ENCODE measurements at regions not wholly inside any gene's neighbourhood (a gene's known extent, or its start where the extent isn't known, plus 50 kb on each side); places are given as distances from the start of the nearest gene placed in this dataset.
"Not testable (repeated sequence)": the region's sequence is repeated elsewhere in the genome, so short reads cannot be mapped to it uniquely, and the experiment has no call there.

GRCh38 chr6:163708466-163708865 is 293.9 kb downstream of the QKI start:
- TF ChIP-seq, protein P1, sequence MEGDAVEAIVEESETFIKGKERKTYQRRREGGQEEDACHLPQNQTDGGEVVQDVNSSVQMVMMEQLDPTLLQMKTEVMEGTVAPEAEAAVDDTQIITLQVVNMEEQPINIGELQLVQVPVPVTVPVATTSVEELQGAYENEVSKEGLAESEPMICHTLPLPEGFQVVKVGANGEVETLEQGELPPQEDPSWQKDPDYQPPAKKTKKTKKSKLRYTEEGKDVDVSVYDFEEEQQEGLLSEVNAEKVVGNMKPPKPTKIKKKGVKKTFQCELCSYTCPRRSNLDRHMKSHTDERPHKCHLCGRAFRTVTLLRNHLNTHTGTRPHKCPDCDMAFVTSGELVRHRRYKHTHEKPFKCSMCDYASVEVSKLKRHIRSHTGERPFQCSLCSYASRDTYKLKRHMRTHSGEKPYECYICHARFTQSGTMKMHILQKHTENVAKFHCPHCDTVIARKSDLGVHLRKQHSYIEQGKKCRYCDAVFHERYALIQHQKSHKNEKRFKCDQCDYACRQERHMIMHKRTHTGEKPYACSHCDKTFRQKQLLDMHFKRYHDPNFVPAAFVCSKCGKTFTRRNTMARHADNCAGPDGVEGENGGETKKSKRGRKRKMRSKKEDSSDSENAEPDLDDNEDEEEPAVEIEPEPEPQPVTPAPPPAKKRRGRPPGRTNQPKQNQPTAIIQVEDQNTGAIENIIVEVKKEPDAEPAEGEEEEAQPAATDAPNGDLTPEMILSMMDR (IDR thresholded peaks at IDR 0.05; ENCODE audit: extremely low read depth, missing control alignments), result no peak
- peak; percentile 53 for DNase-seq (ENCODE audit: low spot score)

- TF ChIP-seq, protein P1 (IDR thresholded peaks at IDR 0.05; ENCODE audit: extremely low read depth, missing control alignments), result peak; percentile 7
- peak; percentile 57 for DNase-seq (ENCODE audit: low spot score)
Measured at GRCh38 chr6:163707387-163708355, 293.2 kb downstream of the QKI start.

GRCh38 chr6:163706500-163707087 is 292.1 kb downstream of the QKI start:
- TF ChIP-seq, protein P1 (IDR thresholded peaks at IDR 0.05; ENCODE audit: extremely low read depth, missing control alignments), result no peak
- DNase-seq (ENCODE audit: low spot score), result no peak

- DNase-seq (ENCODE audit: low spot score), result peak; percentile 19
- TF ChIP-seq, protein P1 (IDR thresholded peaks at IDR 0.05; ENCODE audit: extremely low read depth, missing control alignments), result no peak
Measured at GRCh38 chr6:163705923-163706322, 291.4 kb downstream of the QKI start.

- TF ChIP-seq, protein P1 (IDR thresholded peaks at IDR 0.05; ENCODE audit: extremely low read depth, missing control alignments), result no peak
- DNase-seq (ENCODE audit: low spot score), result no peak
Measured at GRCh38 chr6:163702736-163703135, 288.2 kb downstream of the QKI start.

DNA sequence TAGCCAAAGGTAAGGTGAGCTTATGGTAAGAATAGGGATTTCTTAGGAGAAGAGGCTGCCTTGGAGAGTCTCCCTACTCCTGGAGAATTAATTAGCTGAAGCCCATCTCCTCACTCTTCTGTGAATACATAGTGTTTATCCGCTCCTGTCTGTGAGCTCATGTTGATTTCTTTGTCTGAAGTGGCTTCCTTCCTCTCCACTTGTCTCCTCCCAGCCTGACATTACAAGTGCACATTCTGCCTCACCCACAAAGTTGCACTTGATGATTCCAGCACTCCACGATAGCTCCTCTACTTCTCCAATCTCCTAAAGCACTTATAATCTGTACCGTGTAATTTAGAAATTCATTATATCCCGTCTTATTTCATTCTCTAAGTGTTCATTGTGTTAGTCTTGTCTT is 287.2 kb downstream of the QKI start:
- no peak for DNase-seq (ENCODE audit: low spot score)
- TF ChIP-seq, protein P1 (IDR thresholded peaks at IDR 0.05; ENCODE audit: extremely low read depth, missing control alignments), result no peak

- no peak for DNase-seq (ENCODE audit: low spot score)
- TF ChIP-seq, protein P1 (IDR thresholded peaks at IDR 0.05; ENCODE audit: extremely low read depth, missing control alignments), result no peak
Measured at GRCh38 chr6:163698086-163698485, 283.6 kb downstream of the QKI start.

DNA sequence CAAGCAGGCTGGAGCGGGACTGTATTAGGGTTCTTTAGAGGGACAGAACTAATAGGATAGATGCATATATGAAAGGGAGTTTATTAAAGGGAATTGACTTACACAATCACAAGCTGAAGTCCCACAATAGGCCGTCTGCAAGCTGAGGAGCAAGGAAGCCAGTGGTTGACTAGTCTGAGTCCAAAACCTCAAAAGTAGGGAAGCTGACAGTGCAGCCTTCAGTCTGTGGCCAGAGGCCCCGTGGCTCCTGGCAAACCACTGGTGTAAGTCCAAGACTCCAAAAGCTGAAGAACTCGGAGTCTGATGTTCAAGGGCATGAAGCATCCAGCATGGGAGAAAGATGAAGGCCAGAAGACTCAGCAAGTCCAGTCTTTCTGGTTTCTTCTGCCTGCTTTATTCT is 281.8 kb downstream of the QKI start:
- DNase-seq (ENCODE audit: low spot score), result not testable (repeated sequence)

Measured in GM20000 (cell line).